ENCODE measurements at regions not wholly inside any gene's neighbourhood (a gene's known extent, or its start where the extent isn't known, plus 50 kb on each side); places are given as distances from the start of the nearest gene placed in this dataset.

GRCh38 chr2:180698668-180699067 lies 281.7 kb upstream of the UBE2E3 start:
- no peak for TF ChIP-seq CTCF (IDR thresholded peaks at IDR 0.05 in 8 of 11, conservative IDR thresholded peaks at IDR 0.05 in 3 of 11)
- no peak for TF ChIP-seq POLR2AphosphoS5 (IDR thresholded peaks at IDR 0.05)
- no peak for TF ChIP-seq POLR2A (IDR thresholded peaks at IDR 0.05)

Data from spleen (tissue), 7 donors.